GM19463 (cell line): ENCODE measurements at regions not wholly inside any gene's neighbourhood (a gene's known extent, or its start where the extent isn't known, plus 50 kb on each side); places are given as distances from the start of the nearest gene placed in this dataset.

Source experiments
- ATAC-seq: cut with Tn5 transposase; IDR thresholded peaks from one replicate; pipeline ENCODE4 v1.9.1; 2021; ENCODE audit warnings: mild to moderate bottlenecking, moderate library complexity; ENCODE audit not compliant: unreplicated experiment

- no peak for ATAC-seq
Measured at GRCh38 chr11:91823252-91823830, 401.3 kb upstream of the FAT3 start.

DNA sequence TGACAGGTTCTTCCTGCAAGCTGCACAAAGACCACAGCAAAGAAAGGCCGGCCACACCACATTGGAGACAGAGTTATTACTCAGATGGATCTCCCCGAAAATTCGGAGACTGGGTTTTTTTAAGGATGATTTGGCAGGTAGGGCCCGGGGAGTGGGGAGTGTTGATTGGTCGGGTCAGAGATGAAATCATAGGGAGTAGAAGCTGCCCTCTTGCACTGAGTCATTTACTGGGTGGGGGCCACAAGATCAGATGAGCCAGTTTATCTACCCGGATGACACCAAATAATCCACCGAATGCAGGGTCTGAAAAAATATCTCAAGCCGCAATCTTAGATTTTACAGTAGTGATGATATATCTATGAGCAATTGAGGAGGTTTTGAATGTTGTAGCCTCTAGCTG is 401.8 kb upstream of the FAT3 start:
- ATAC-seq: no peak

- ATAC-seq: no peak
Measured at GRCh38 chr11:91820709-91821108, 403.9 kb upstream of the FAT3 start.

- ATAC-seq: no peak
Measured at GRCh38 chr11:91819777-91820176, 404.8 kb upstream of the FAT3 start.

DNA sequence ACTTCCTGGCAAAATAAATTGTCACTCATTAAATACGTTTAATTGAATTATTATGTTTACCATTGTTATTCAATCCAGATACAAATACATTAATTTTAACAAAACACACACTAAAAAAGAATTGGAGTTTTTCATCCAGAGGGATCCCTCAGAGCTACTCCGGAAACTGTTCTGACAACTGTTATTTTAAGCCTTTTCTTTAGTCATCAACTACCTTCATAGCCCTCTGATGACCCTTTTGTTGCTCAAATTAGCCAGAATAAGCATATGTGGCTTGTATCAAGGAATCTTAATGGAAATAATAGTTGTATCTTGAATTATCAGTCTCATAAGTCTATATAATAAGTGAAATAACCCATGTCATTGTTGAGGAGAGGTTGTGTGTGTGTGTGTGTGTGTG is 405.4 kb upstream of the FAT3 start:
- no peak for ATAC-seq

DNA sequence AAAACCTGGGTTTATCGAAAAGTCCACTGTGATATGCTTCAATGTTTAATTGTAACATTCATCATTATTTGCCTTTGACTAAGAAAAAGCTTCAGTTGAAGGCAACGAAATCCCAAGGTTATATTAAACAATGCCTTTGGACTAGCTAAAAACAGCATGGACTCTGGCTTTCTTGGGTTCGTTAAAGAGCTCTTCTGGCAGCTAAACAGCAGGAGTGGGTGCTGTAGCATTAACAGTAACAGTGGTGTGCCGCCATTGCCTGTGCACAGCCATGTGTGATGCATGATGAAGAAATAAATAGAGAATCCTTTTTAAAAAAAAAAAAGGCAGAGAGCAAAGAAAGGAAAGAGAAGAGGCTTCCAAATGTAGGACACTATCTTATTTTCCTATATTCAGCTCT is 406.6 kb upstream of the FAT3 start:
- ATAC-seq: no peak

DNA sequence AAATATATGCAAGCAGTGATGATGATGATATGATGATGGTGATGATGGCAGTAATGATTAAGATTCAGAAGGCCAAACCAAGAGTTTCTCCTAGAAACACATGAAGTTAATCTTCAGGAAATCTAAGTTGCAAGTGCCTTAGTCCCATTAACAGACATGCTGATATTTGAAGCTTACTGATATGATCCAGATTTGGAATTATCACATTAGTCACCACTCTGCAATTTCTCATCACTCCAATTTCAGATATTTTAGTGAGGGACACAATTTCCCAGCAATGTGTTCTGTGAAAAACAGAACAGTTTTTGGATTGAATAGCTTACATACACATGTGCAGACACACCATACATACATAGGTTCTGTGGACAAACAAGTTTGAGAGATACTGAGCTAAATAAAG is 411.4 kb upstream of the FAT3 start:
- ATAC-seq: no peak

GRCh38 chr11:91810871-91811270 is 413.7 kb upstream of the FAT3 start:
- ATAC-seq: no peak

GRCh38 chr11:91805293-91805692 is 419.3 kb upstream of the FAT3 start:
- ATAC-seq: no peak

GRCh38 chr11:91804042-91804441 is 420.6 kb upstream of the FAT3 start:
- ATAC-seq: no peak

GRCh38 chr11:91802475-91802874 is 422.1 kb upstream of the FAT3 start:
- no peak for ATAC-seq

GRCh38 chr11:91800208-91800914 is 424.3 kb upstream of the FAT3 start:
- ATAC-seq: no peak

DNA sequence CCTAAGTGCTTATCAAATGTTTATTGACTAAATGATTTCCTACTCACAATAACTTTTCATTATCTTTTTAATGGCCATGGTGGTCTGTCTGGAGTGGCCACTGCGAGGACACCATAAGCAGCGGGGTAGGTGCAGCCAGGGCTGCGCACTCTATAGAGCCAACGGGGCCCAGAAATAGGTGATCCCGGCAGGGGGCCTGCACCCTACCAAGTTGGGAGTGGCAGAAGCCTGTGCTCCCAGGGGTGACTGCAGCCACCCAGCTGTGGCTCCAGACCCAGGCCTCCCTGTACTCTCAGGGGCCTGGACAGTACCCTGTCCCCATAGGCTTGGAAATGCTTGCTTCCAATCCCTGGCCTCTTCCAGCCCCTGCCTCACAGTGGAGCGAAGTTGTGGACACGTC is 426.4 kb upstream of the FAT3 start:
- no peak for ATAC-seq

DNA sequence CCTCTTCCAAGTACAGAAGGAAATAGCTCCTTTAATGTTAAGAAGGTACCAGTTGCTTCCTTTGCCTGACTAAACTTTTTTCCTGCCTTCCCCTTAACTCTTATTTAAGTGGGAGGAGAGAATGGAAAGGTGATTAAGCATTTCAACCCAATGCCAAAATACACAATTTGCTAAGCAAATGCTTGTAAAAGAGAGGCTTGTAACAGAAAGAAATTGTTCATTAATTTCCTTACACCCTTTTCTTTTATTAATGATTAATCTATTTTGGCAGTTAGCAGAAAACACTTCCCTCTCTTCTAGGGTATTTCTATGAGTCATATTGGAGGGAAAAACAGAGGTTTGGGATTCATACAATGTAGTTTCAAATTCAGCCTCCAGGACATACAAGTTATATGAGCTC is 427.6 kb upstream of the FAT3 start:
- no peak for ATAC-seq

DNA sequence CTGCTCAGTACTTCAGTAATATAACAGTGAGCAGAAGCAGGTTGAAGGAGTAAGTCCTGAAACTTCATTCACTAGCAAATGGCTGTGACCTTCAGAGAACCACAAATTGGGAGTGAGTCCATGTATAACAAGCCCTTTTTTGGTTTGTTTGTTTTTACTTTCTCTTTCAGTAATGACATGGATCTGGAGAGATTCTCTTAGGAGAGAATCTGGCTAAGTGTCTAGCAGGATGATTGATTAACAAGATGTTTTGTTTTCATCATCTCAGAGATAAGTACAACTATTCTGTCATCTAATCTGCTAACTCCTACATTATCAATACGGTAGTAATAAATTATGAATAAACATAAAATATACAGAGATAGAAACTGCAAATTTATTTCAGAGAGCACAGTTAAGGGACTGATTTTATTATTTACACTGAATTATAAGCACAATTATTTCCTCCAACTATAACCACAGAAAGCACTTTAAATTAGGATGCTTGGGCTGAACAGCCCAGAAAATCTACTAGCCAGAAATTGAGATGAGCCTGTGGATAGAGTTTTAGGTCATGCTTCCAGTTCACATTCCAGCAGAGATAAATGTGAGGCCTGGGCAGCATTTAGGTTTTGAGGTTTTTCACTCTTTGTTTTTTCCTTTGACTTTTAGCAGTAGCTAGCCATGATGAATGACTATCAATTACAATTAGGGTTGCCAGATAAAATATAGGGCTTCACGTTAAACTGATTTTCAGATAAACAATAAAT is 429.3 kb upstream of the FAT3 start:
- no peak for ATAC-seq

- ATAC-seq: no peak
Measured at GRCh38 chr11:91794146-91794545, 430.5 kb upstream of the FAT3 start.

DNA sequence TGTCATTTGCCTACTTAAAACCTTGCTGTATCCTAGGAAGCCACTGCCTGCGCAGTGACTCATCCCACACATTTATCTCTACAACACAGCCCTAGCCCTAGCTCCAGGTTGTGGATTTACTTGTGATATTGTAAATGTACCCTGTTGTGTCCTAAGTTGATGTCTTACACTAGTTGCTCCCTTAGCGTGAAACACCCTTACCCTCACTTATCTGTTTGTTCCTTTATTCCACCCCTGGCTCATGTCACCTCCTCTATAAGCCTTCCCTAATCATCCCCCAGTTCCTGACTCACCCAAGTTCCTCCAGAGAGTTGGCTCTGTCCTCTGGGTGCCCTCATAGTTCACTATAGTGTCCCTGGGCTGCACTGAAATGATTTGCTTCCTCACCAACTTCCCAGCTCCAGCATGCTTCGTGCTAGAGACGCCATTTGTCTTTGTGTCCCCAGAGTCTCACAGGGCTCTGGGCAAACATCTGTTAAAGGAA is 431.8 kb upstream of the FAT3 start:
- no peak for ATAC-seq

- no peak for ATAC-seq
Measured at GRCh38 chr11:91791171-91791468, 433.5 kb upstream of the FAT3 start.

DNA sequence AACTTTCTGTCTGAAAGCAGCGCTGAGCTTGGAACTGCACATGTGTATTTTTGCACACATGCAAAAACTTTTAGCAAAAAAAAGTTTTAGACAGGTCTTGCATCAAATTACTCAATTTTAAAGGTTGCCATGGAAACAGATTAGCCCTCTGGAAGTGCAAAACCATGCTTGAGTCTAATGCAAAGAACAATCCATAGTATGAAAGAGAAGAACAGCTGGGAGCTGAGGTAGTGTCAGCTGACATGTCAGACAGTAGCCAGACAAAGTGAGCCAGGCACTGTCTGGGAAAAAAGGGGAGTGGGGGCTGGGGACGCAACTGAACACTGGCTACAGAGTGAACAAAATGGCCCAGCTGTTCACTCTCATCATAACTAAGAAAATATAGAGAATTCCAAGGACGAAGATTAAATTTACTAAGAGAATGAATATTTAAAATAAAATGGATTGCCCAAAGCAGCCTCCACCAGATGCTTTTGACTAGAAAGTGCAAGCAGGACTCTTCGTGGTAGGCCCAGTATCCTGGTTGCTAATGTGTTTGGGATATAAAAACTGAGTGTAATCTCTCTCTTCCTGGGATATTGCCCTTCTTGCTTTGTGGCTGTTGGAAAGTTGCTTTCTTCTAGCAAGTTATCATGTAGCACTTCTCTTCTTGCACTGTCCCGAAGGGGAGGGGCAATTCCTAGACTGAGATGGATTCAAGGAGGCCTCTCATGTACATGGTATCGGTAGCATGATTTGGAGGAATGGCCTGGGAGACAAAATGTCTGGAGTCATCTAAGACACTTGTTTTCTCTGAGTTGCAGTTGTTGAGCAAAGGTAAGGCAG is 434.1 kb upstream of the FAT3 start:
- no peak for ATAC-seq

- ATAC-seq: no peak
Measured at GRCh38 chr11:91788764-91789163, 435.9 kb upstream of the FAT3 start.

DNA sequence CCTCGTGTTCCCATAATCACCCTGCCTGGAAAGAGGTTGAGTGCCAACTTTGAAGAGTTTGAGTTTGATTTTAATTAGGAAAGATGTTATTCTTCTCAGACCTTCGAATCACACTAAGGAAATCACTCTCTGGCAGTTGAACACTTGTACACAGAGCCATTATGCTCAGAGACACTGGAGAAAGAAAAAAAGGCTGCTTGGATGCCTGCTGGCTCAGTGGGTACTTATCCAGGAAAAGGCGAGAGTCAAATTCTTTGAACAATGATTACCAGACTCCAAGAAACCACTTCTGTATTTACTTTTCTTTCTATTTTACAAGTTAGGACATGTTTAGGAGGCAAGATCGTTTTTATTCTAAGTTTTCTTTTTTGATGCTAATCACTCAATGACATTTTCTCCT is 438.5 kb upstream of the FAT3 start:
- ATAC-seq: no peak
